Caco-2 (cell line): ENCODE measurements at regions not wholly inside any gene's neighbourhood (a gene's known extent, or its start where the extent isn't known, plus 50 kb on each side); places are given as distances from the start of the nearest gene placed in this dataset.

Source experiments
- BruUV-seq: library from RNA; stranded (reverse); fragments of 400-500 nt; replicated peaks from 2 replicates; lab custom pipeline; 2021; lab: Mats Ljungman, UMichigan
- CTCF ChIA-PET: fragments of 300-600 bp; sonication (Branson Sonifier 250); formaldehyde crosslinking; loops from one replicate; lab custom pipeline; 2022; ENCODE audit warnings: antibody characterized with exemption; lab: Charles Lee
- POLR2A ChIA-PET: fragments of 300-600 bp; sonication (Branson Sonifier 250); formaldehyde crosslinking; loops from one replicate; lab custom pipeline; 2022; ENCODE audit warnings: antibody characterized with exemption; lab: Charles Lee
- DNase-seq, 2 experiments: peaks; one replicate each; pipeline versions ENCODE4 v3.0.0 to v3.0.0-alpha.2; 2020 to 2022
- H3K27me3 ChIP-seq: replicated peaks from 2 replicates; pipeline ENCODE4 v1.6.0; 2011; ENCODE audit warnings: low read length; ENCODE audit not compliant: control insufficient read depth, insufficient read depth
- H3K36me3 ChIP-seq: 2 replicates; pipeline ENCODE4 v1.5.1; 2011; ENCODE audit warnings: low read length; ENCODE audit not compliant: control insufficient read depth, insufficient read depth
- H3K4me1 ChIP-seq: fragments of 250-450 bp; sonication (Bioruptor Pico); 2 replicates; pipeline ENCODE4 v1.5.1; 2020; ENCODE audit warnings: mild to moderate bottlenecking
- H3K4me3 ChIP-seq: 2 replicates; pipeline ENCODE4 v1.5.1; 2011; ENCODE audit warnings: low read depth, mild to moderate bottlenecking, control low read depth, low read length
- H3K9me3 ChIP-seq: fragments of 250-450 bp; sonication (Bioruptor Pico); 2 replicates; pipeline ENCODE4 v1.5.1; 2020; ENCODE audit warnings: mild to moderate bottlenecking, moderate library complexity
- H3K27ac Mint-ChIP-seq: one replicate; pipeline ENCODE4 v1.8.0; 2022; ENCODE audit warnings: mixed read lengths; ENCODE audit not compliant: unreplicated experiment
- H3K27me3 Mint-ChIP-seq: one replicate; pipeline ENCODE4 v1.8.0; 2022; ENCODE audit warnings: mixed read lengths; ENCODE audit not compliant: insufficient read depth, unreplicated experiment
- H3K36me3 Mint-ChIP-seq: one replicate; pipeline ENCODE4 v1.8.0; 2022; ENCODE audit warnings: mild to moderate bottlenecking, mixed read lengths; ENCODE audit not compliant: insufficient read depth, unreplicated experiment
- H3K4me1 Mint-ChIP-seq: one replicate; pipeline ENCODE4 v1.8.0; 2022; ENCODE audit warnings: low read depth, mixed read lengths; ENCODE audit not compliant: unreplicated experiment
- H3K4me3 Mint-ChIP-seq: one replicate; pipeline ENCODE4 v1.8.0; 2022; ENCODE audit warnings: mild to moderate bottlenecking, moderate library complexity, mixed read lengths; ENCODE audit not compliant: unreplicated experiment
- H3K9me3 Mint-ChIP-seq: one replicate; pipeline ENCODE4 v1.8.0; 2022; ENCODE audit warnings: mixed read lengths; ENCODE audit not compliant: unreplicated experiment
- CTCF ChIP-seq, 2 experiments: fragments of 200-600 bp in 1 of 2; IDR thresholded peaks; 1 replicate in 1 of 2; 2 replicates in 1 of 2; pipeline versions ENCODE4 v1.5.1 to v1.8.0; 2011 to 2022; ENCODE audit warnings: antibody characterized with exemption in 1 of 2, control low read depth in 1 of 2, inconsistent platforms in 1 of 2, low read depth in 1 of 2, low read length in 1 of 2, mild to moderate bottlenecking in 1 of 2, moderate library complexity in 1 of 2; ENCODE audit not compliant: insufficient read depth in 1 of 2, severe bottlenecking in 1 of 2, unreplicated experiment in 1 of 2
- intact Hi-C: fragments of 100-400 bp; cut with micrococcal nuclease; formaldehyde crosslinking; loops from one replicate; pipeline ENCODE4 v1.10.0; 2022; ENCODE audit not compliant: unreplicated experiment

- H3K9me3 ChIP-seq = no peaks in the 10 kb centered on the region
- intact Hi-C loops = no loop called here
- Mint-ChIP-seq H3K27ac (no peak overlapping the region), H3K4me3 (no peak overlapping the region), H3K27me3 (no peaks in the 10 kb centered on the region), H3K4me1 (no peaks in the 10 kb centered on the region), H3K9me3 (no peaks in the 10 kb centered on the region), H3K36me3 (no peaks in the 10 kb centered on the region)
- H3K27me3 ChIP-seq = no peaks in the 10 kb centered on the region
- DNase-seq = no peak
- CTCF ChIA-PET = no interaction called here
- POLR2A ChIA-PET = no interaction called here
- TF ChIP-seq CTCF (IDR thresholded peaks at IDR 0.05; ENCODE audit: insufficient read depth in 1 of 2, low read depth in 1 of 2, low read length in 1 of 2, severe bottlenecking in 1 of 2, unreplicated experiment in 1 of 2) = no peak
- H3K36me3 ChIP-seq = no peaks in the 10 kb centered on the region
- no TSS peak for BruUV-seq
- H3K4me1 ChIP-seq = no peaks in the 10 kb centered on the region
- H3K4me3 ChIP-seq = no peak overlapping the region
Measured at GRCh38 chr12:84702001-84702400, 210.6 kb downstream of the SLC6A15 start.

GRCh38 chr12:84701041-84701440, 211.6 kb downstream of the SLC6A15 start:
- Mint-ChIP-seq H3K9me3 (no peaks in the 10 kb centered on the region), H3K27me3 (no peaks in the 10 kb centered on the region), H3K27ac (no peak overlapping the region), H3K36me3 (no peaks in the 10 kb centered on the region), H3K4me1 (no peaks in the 10 kb centered on the region), H3K4me3 (no peak overlapping the region)
- Histone ChIP-seq H3K4me3 (no peak overlapping the region), H3K36me3 (no peaks in the 10 kb centered on the region), H3K27me3 (no peaks in the 10 kb centered on the region), H3K9me3 (no peaks in the 10 kb centered on the region), H3K4me1 (no peaks in the 10 kb centered on the region)
- intact Hi-C loops = no loop called here
- CTCF ChIA-PET = no interaction called here
- no peak for TF ChIP-seq CTCF (IDR thresholded peaks at IDR 0.05; ENCODE audit: insufficient read depth in 1 of 2, low read depth in 1 of 2, low read length in 1 of 2, severe bottlenecking in 1 of 2, unreplicated experiment in 1 of 2)
- POLR2A ChIA-PET = no interaction called here
- no peak for DNase-seq
- BruUV-seq = no TSS peak

GRCh38 chr12:84698576-84699333, 213.8 kb downstream of the SLC6A15 start:
- no peak overlapping the region for H3K27ac Mint-ChIP-seq
- no peaks in the 10 kb centered on the region for H3K36me3 Mint-ChIP-seq
- TF ChIP-seq CTCF (IDR thresholded peaks at IDR 0.05; ENCODE audit: insufficient read depth in 1 of 2, low read depth in 1 of 2, low read length in 1 of 2, severe bottlenecking in 1 of 2, unreplicated experiment in 1 of 2) = no peak
- no peaks in the 10 kb centered on the region for H3K36me3 ChIP-seq
- no peaks in the 10 kb centered on the region for H3K4me1 ChIP-seq
- no peaks in the 10 kb centered on the region for H3K27me3 ChIP-seq
- DNase-seq = no peak
- intact Hi-C loops = no loop called here
- no peak overlapping the region for H3K4me3 Mint-ChIP-seq
- BruUV-seq = no TSS peak
- H3K27me3 Mint-ChIP-seq = no peaks in the 10 kb centered on the region
- H3K9me3 ChIP-seq = no peaks in the 10 kb centered on the region
- no peak overlapping the region for H3K4me3 ChIP-seq
- no peaks in the 10 kb centered on the region for H3K9me3 Mint-ChIP-seq
- POLR2A ChIA-PET = no interaction called here
- H3K4me1 Mint-ChIP-seq = no peaks in the 10 kb centered on the region
- CTCF ChIA-PET = no interaction called here
